ENCODE measurements at regions not wholly inside any gene's neighbourhood (a gene's known extent, or its start where the extent isn't known, plus 50 kb on each side); places are given as distances from the start of the nearest gene placed in this dataset.

DNA sequence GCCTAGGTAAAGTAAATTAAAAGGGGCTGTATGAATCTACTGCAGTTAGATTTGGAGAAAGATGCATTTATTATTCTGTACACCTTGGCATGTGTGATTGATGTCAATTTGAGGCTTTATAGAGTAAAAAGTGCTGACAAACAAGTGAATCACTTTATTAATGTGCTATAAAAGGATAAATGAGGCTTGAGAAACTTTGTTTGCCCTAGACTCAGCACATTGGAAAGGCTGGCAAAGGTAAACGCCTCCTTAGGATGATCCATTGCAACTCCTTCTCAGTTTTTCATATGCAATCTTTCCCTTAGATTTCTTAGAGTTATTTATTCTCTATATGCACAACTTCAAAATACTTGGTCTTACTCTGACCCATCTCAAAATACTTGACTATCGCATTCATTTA, 369.0 kb downstream of the HINT1 start:
- Histone ChIP-seq H3K56ac (replicated peaks; ENCODE audit: insufficient read length, low read depth, low read length) (no peak overlapping the region), H2AFZ (ENCODE audit: low read length) (no peak overlapping the region), H4K20me1 (replicated peaks in 1 of 2; ENCODE audit: control insufficient read depth in 1 of 2, insufficient read depth in 2 of 2, low read length in 2 of 2) (no peaks in the 10 kb centered on the region), H2AK5ac (ENCODE audit: low read depth, low read length) (no peak overlapping the region), H2BK15ac (ENCODE audit: low read length) (no peak overlapping the region), H3K27me3 (replicated peaks in 1 of 4; ENCODE audit: control insufficient read depth in 3 of 4, extremely low read depth in 1 of 4, insufficient read depth in 3 of 4, low read length in 3 of 4) (no peaks in the 10 kb centered on the region), H3K4ac (replicated peaks; ENCODE audit: insufficient read length, low read depth, low read length) (no peak overlapping the region), H3K9me3 (ENCODE audit: insufficient read depth in 2 of 2, low read depth in 1 of 2, low read length in 1 of 2) (no peaks in the 10 kb centered on the region), H2BK120ac (replicated peaks; ENCODE audit: low read depth, low read length) (no peak overlapping the region), H3K79me2 (ENCODE audit: control insufficient read depth in 1 of 2, insufficient read depth in 2 of 2, low read length in 2 of 2) (no peaks in the 10 kb centered on the region; a peak in 1 of 4 replicates), H2BK20ac (ENCODE audit: low read length) (no peak overlapping the region), H3K4me3 (ENCODE audit: extremely low read depth in 1 of 4, insufficient read depth in 2 of 4, low read depth in 3 of 4, low read length in 4 of 4) (no peak overlapping the region), H3K23me2 (ENCODE audit: low read depth, low read length) (peaks cover 4% of the 10 kb centered on the region; the same call in 1 of the 2 replicates), H3K14ac (ENCODE audit: insufficient read length) (no peak overlapping the region), H3K79me1 (ENCODE audit: low read depth, low read length) (no peaks in the 10 kb centered on the region), H3K18ac (ENCODE audit: extremely low read depth, low read length) (no peak overlapping the region), H3K9ac (replicated peaks in 1 of 4; ENCODE audit: extremely low read depth in 1 of 4, low read depth in 3 of 4, low read length in 3 of 4) (no peak overlapping the region), H2BK5ac (ENCODE audit: low read depth, low read length) (no peak overlapping the region), H4K91ac (replicated peaks; ENCODE audit: insufficient read length, low read length) (no peak overlapping the region), H4K8ac (ENCODE audit: extremely low read depth, insufficient read depth, low read length) (no peak overlapping the region), H2BK12ac (ENCODE audit: low read depth, low read length) (no peak overlapping the region), H3K23ac (ENCODE audit: insufficient read length) (no peak overlapping the region), H3K27ac (ENCODE audit: low read depth, low read length) (no peak overlapping the region), H3K4me2 (ENCODE audit: insufficient read depth in 1 of 2, low read depth in 2 of 2, low read length in 2 of 2) (no peak overlapping the region), H4K5ac (ENCODE audit: insufficient read length, low read depth, low read length) (no peak overlapping the region), H3K36me3 (ENCODE audit: control insufficient read depth in 2 of 4, insufficient read depth in 4 of 4, low read length in 3 of 4) (no peaks in the 10 kb centered on the region), H3K4me1 (replicated peaks in 1 of 4; ENCODE audit: control insufficient read depth in 3 of 4, insufficient read depth in 4 of 4, low read length in 3 of 4) (no peaks in the 10 kb centered on the region)
- CTCF ChIA-PET (ENCODE audit: partially characterized antibody), result no interaction called here
- POLR2A ChIA-PET (ENCODE audit: partially characterized antibody), result no interaction called here
- WGBS, 2 experiments (ENCODE audit: extremely low coverage in 1 of 2, insufficient coverage in 1 of 2, insufficient read length in 1 of 2, insufficient replicate concordance in 2 of 2, low coverage in 1 of 2, low lambda C conversion rate in 2 of 2, missing lambda C conversion rate in 1 of 2), result 91% methylated on average over 2 of the region's 2 CpGs; no CpG with 5 or more reads in 1 of the 2 experiments
- DNase-seq (ENCODE audit: low read depth in 1 of 2, low spot score in 2 of 2) (no peak), FAIRE-seq (no peak)
- no peak for TF ChIP-seq POLR2A (IDR thresholded peaks at IDR 0.05; ENCODE audit: control extremely low read depth in 1 of 2, low read depth in 2 of 2, low read length in 2 of 2)
- TF ChIP-seq RBBP5 (IDR thresholded peaks at IDR 0.05; ENCODE audit: borderline replicate concordance, low read depth, low read length), result no peak
- TF ChIP-seq SUZ12 (IDR thresholded peaks at IDR 0.05; ENCODE audit: low read length), result no peak
- no peak for TF ChIP-seq SP4 (IDR thresholded peaks at IDR 0.05; ENCODE audit: low read length)
- TF ChIP-seq SIN3A (conservative IDR thresholded peaks at IDR 0.05 in 1 of 2, IDR thresholded peaks at IDR 0.05 in 1 of 2; ENCODE audit: low read depth in 1 of 2, low read length in 2 of 2), result no peak
- no peak for TF ChIP-seq RAD21 (IDR thresholded peaks at IDR 0.05 in 1 of 2, conservative IDR thresholded peaks at IDR 0.05 in 1 of 2; ENCODE audit: low read depth in 2 of 2, low read length in 2 of 2)
- TF ChIP-seq SP2 (IDR thresholded peaks at IDR 0.05; ENCODE audit: low read length), result no peak
- TF ChIP-seq GTF2F1 (IDR thresholded peaks at IDR 0.05; ENCODE audit: borderline replicate concordance, low read depth, low read length), result no peak

All from H1 (cell line).